ENCODE measurements at regions not wholly inside any gene's neighbourhood (a gene's known extent, or its start where the extent isn't known, plus 50 kb on each side); places are given as distances from the start of the nearest gene placed in this dataset.

GRCh38 chr12:45601888-45602287 lies 127.6 kb upstream of the ARID2 start:
- TF ChIP-seq CTCF (IDR thresholded peaks at IDR 0.05; ENCODE audit: control insufficient read depth, insufficient read depth, low read depth, low read length, missing control alignments): no peak
- H3K4me3 ChIP-seq (ENCODE audit: control insufficient read depth, low read depth, low read length): no peak overlapping the region
- DNase-seq (ENCODE audit: low read depth): no peak

- no peak for TF ChIP-seq CTCF (IDR thresholded peaks at IDR 0.05; ENCODE audit: control insufficient read depth, insufficient read depth, low read depth, low read length, missing control alignments)
- H3K4me3 ChIP-seq (ENCODE audit: control insufficient read depth, low read depth, low read length): no peak overlapping the region
- DNase-seq (ENCODE audit: low read depth): no peak
These were observed 123.9 kb upstream of the ARID2 start for GRCh38 chr12:45605624-45606023.

GRCh38 chr12:45611061-45611460 lies 118.4 kb upstream of the ARID2 start:
- TF ChIP-seq CTCF (IDR thresholded peaks at IDR 0.05; ENCODE audit: control insufficient read depth, insufficient read depth, low read depth, low read length, missing control alignments): no peak
- DNase-seq (ENCODE audit: low read depth): no peak
- H3K4me3 ChIP-seq (ENCODE audit: control insufficient read depth, low read depth, low read length): no peak overlapping the region

- no peak overlapping the region for H3K4me3 ChIP-seq (ENCODE audit: control insufficient read depth, low read depth, low read length)
- DNase-seq (ENCODE audit: low read depth): no peak
- TF ChIP-seq CTCF (IDR thresholded peaks at IDR 0.05; ENCODE audit: control insufficient read depth, insufficient read depth, low read depth, low read length, missing control alignments): no peak
These were observed 118.0 kb upstream of the ARID2 start for GRCh38 chr12:45611495-45611894.

GRCh38 chr12:45612044-45612794 lies 117.3 kb upstream of the ARID2 start:
- H3K4me3 ChIP-seq (ENCODE audit: control insufficient read depth, low read depth, low read length): no peak overlapping the region
- DNase-seq (ENCODE audit: low read depth): no peak
- no peak for TF ChIP-seq CTCF (IDR thresholded peaks at IDR 0.05; ENCODE audit: control insufficient read depth, insufficient read depth, low read depth, low read length, missing control alignments)

GRCh38 chr12:45613296-45613695 lies 116.2 kb upstream of the ARID2 start:
- no peak for TF ChIP-seq CTCF (IDR thresholded peaks at IDR 0.05; ENCODE audit: control insufficient read depth, insufficient read depth, low read depth, low read length, missing control alignments)
- DNase-seq (ENCODE audit: low read depth): no peak
- H3K4me3 ChIP-seq (ENCODE audit: control insufficient read depth, low read depth, low read length): no peak overlapping the region
